ENCODE measurements at regions not wholly inside any gene's neighbourhood (a gene's known extent, or its start where the extent isn't known, plus 50 kb on each side); places are given as distances from the start of the nearest gene placed in this dataset.
"Not testable (repeated sequence)": the region's sequence is repeated elsewhere in the genome, so short reads cannot be mapped to it uniquely, and the experiment has no call there.

DNA sequence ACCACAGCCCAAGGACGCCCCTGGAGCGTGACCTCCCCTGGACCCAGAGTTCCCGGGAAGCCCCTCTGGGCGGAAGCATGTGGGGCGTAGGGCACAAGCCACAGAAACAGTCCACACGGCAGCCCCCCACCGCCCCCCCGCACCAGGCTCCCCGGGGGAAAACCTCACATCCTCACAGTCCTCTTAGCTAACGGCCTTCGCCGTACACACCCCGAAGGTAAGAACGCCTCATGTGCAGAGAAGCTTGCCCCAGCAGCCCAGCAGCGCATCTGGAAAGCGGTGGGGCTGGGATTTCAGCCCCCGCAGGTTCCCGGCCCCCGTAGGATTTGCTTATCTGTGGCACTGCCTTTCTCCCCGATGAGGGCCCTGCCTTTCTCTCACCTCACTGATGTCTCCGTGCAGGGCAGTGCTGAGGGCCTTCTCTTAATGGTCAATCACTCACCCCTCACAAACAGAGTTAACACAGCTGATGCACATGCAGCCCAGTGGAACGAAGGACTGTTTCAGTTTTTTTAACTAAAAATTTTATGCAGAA, 309.2 kb downstream of the BRD1 start:
- no peak for DNase-seq

DNA sequence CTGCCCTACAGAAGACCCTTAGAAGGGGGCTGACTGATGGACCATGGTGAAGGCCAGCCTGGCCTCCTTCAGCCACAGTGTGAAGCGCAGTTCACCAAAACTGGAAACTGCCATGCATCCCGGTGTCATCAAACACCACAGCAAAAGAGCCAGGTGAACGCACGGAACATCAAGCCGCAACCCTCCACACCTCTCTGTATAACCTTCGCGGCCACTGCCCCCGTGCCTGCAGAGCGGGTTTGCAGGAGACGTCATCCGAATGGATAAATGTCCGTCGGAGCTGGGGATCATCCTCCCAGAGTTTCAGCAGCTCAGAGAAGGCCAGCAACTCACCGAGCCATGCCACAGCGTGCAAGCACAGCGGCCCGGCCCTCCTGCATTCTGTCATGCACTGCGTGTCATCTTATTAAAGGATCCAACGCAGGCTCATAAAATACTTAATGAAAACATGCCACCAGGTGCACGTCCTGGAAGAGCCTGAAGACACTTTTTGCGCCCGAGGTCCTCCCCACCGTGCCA, 309.9 kb downstream of the BRD1 start:
- no peak for DNase-seq

DNA sequence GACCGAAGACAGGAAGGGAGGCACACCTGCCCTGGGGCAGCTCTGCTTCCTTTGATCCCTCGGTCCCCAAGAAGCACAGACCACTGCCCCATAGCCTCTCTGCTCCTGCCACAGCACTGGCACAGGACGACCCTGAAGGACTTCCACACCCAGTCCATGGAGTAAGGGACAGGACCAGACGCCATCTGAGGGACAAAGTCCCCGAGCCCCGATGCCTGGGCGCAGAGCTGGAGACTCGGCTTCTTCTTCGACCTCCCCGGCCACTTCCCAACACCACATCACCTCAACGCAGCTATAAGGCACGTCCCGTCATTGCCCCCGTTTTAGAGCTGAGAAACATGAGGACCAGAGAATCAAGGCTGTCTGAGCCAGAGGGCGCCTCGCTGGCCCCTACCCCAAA, 310.5 kb downstream of the BRD1 start:
- no peak for DNase-seq

DNA sequence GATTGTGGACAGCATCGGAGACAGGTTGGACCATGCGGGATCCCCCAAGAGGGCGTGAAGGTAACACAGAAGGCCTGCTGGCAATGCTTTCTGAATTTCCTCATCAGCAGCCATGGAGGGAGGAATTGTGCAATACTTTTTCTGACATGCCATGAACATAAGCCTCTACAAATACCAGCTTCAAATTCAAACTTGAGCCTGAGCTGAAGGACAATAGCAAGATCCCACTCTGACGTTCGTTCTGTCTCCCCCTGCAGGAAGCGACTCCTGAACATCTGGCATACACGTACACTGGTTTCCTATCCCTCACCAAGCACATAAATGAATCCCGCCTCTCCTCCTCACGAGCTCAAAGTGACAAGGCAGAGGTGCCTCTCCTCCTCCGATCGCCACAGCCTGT, 312.2 kb downstream of the BRD1 start:
- DNase-seq = no peak

DNA sequence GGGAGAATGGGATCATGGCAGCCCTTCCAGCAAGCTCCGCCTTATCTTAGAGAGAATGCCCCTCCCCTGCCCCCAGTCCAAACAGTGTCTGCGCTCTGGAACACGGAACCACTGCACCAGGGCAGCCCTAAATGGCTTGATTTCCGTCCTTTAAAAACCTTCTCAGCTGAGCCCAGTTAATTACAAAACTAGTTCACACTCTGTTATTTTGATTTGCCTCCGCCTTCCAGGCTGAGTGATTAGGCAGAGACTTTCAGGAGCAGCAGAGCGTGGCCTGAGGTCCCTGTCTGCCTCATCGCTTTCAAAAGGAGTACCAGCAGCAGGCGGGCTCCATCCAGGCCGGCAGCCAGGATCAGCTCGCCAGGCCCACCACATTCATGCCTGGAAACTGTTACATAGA, 313.0 kb downstream of the BRD1 start:
- no peak for DNase-seq

DNA sequence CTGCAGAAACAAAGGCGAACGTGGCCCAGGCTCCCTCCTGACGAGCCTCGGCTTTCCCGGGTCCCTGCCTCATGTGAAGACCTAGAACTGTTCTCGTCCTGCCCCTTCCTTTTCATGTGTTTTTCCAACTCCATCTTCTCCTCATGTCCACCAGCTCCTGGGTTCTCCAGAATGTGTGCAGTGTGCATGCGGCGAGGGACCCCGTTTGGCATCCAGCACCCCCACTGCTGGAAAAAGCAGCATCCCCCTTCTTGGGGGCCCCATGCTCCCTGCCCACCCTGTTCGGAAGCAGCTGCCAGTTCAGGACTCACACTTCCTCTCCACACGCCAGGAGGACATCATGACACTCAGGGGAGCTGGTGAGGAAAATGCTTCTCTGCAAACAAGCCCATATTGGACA, 313.5 kb downstream of the BRD1 start:
- DNase-seq = no peak

DNA sequence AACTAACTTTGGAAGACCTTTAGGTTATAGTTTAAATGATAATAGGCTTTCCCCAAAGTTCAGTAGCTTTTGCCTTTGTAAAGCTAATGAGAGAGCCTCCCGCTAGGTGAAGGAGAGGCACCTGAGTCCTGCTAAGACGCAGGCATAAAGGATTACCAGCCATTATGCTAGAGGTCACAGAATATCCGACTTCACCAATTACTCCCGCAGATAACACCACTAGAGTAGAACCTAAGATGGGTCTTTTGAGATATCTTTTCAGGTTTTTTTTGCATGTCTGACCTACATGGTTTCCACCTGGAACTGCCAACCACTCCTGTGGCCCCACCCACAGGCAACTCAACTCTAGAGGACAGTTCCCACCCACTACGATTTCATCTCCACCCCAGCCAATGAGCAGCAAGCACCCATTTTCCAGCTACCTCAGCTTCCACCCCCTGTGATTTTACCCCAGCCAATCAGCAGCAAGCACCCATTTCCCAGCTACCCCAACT, 314.3 kb downstream of the BRD1 start:
- DNase-seq = no peak

DNA sequence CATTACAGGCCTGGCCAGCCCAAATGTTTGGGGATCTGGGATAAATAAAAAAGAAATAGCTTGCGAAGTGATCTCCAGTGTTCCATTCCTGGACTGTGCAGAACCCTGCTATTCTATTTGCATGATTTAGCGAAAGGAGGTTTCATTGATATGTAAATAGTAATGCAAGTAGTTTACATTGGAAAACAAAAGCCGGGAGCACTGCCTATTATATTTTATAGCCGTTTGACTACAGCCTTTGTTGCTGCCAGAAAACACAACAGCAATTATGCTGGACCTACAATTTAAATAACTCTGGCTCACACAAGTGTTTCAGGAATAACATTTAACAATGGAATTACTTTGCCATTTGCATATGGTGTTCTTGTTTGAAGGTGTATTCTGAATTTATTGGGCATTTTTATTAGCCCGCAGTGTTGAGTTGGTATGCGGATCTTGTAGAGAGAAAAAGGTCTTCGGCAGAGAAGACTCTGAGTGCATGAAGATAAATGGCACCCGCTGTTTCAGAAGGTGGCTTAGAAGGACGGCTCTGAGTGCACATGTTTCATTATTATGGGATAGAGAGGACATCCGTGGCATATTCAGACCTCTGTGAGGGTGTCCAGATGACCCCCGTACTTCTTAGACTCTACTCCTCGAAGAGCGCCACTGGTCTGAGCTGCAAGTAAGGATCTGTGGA, 315.0 kb downstream of the BRD1 start:
- DNase-seq = no peak

DNA sequence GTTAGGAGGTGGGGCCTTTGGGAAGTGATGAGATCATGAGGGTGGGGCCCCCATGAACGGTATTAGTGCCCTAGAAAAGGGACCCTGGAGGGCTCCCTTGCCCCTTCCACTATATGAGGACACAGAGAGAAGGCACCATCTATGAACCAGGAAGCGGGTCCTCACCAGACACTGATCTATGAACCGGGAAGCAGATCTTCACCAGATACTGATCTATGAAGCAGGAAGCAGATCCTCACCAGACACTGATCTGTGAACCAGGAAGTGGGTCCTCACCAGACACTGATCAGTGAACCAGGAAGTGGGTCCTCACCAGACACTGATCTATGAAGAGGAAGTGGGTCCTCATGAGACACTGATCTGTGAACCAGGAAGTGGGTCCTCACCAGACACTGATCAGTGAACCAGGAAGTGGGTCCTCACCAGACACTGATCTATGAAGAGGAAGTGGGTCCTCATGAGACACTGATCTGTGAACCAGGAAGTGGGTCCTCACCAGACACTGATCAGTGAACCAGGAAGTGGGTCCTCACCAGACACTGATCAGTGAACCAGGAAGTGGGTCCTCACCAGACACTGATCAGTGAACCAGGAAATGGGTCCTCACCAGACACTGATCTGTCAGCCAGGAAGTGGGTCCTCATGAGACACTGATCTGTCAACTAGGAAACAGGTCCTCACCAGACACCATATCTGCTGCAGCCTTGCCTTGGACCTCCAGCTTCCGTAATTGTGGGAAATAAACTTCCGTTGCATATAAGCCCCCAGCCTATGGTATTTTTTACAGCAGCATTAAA, 316.1 kb downstream of the BRD1 start:
- DNase-seq = not testable (repeated sequence)

DNA sequence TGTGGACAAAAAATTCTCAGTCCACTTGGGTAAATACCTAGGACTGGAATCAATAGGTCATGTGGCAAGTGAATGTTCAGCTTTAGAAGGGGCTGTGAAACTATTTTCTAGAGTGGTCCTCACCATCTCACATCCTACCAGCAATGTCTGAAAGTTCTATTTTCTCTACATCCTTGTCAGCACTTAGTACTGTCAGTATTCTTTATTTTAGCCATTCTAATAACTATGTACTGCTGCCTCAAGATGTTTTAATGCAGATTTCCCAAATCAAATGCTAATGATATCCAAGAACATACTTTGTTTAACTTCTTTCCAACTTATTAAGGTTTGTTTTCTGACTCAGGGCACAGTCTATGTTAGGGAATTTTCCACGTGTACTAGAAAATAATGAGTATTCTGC, 317.0 kb downstream of the BRD1 start:
- DNase-seq = no peak

DNA sequence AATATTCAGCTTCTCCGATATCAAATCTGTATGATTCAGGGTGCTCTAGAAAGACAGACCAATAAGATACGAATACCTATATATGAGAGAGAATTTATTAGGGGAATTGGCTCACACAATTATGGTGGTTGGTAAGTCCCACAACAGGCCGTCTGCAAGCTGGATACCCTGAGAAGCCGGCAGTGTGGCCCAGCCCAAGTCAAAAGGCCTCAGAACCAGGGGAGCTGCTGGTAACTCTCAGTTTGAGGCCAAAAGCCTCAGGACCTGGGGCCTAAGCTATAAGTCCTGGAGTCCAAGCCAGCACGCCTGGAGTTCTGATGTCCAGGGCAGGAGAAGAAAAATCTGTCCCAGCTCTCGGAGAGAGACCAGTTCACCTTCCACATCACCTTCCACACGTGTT, 318.7 kb downstream of the BRD1 start:
- no peak for DNase-seq

DNA sequence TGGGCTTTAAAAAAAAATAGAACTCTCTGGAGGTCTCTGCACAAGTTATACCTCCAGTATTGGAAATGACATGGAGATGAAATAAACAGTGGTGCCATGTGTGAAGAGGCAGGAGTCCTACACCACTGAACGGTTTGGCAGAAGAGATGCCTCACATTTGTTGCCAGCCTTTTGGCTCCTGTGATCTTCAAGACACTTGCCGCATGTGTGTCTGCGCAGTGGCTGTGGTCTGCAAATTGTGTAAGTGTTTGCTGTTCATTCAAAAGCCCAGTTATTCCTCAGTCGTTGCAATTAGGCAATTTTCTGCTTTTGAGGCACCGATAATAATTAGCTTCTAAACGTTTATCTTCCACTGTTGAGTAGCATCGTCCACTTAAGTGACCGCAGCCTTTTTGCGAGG, 319.1 kb downstream of the BRD1 start:
- DNase-seq = no peak

DNA sequence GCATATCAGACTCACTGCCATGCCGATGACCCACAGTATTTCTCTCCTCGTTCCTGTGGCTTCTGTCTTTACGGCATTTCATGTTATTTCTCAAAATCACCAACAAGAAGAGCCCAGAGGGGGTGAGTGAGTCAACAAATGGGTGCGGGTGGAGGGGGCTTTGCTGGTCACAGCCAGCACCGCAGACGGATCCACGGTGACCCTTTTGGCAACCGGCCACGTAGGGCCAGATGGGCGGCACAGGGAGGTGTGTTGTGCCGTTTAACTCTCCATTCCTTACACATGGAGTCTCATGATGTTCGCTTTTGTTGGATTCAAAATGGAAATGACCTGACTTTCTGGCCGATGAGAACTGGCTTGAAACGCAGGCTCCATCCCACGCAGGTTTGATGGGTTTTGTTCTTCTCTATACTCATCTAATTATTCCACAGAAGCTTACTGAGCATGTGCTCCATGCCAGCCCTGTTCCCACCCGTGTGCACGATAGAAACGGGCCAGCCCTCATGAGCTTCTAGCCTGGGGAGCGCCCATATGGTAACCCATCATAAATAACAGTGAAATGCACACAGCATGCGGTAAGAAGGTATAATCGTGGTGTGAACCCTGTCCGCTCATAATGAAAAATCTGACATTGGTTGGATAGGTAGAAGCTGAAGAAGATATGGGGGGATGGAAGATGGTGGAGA, 319.9 kb downstream of the BRD1 start:
- no peak for DNase-seq

DNA sequence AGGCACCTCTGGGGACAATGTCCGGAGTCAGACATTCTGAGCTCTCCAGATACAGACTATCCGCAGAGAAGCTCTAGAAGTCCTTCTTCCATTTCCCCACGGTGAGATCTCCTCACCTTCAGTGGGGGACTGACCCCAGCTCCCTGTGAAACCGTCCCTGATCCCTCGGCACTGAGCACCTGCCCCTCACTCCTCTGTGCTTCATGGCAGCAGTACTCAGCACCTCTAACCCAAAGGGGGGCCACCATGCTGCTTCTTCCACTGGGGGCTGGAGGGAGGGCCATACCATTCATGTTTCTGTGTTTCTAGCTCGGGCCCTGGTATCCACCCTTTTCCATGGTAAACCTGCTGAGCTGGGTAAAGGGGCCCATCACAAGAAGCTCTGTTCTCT, 321.7 kb downstream of the BRD1 start:
- no peak for DNase-seq

DNA sequence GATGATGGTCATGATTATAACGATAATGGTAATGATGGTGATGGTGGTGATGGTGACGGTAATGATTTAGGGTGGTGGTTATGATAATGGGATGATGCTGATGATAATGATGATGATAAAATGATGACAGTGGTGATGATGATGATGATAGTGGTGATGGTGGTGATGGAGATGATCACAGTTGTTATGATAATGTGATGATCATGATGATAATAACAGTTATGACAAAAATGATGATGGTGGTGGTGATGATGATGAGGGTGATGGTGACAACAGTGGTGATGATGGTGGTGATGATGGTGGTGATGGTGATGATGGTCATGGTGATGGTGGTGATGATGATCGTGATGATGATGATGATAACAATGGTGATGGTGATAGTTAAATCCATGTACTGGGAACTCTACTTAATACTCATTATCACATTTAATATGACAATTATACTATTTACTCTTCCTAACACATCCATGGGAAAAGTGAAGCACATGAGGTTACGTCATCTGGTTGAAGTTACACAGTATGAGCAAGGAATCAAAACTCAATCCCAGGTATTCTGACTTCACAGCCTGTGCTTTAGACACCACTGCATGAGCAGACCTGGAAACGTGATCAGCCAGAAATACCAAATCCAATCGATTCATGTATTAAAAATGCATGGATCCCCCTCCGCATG, 322.2 kb downstream of the BRD1 start:
- DNase-seq = no peak

DNA sequence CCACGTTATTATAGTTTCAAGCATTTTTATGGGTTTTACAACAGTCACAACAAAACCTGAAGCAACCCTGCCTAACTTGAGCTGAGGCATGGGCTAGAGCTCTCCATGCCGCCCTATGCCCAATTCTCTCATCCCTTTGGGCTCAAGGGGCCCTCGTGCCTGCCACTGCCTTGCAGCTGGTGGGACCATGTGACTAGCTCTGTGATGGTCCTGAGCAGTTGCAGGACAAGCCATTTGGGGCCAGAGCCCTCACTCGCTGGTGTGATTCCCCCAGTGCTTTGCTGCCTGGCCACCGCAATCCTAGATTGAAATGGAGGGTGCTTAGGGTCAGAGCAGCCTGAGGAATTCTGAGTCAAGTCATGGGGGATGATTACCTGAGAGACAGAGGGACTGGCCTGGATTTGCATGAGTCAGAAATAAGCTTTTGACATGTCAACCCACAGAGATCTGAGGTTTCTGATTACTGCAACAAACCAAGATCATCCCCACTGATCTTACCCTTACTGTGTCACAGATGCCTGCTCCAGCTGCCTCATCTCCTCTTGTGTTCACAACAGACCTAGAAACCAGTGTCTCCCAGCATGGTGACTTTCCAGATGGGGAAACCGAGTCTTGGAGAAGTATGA, 323.7 kb downstream of the BRD1 start:
- no peak for DNase-seq

DNA sequence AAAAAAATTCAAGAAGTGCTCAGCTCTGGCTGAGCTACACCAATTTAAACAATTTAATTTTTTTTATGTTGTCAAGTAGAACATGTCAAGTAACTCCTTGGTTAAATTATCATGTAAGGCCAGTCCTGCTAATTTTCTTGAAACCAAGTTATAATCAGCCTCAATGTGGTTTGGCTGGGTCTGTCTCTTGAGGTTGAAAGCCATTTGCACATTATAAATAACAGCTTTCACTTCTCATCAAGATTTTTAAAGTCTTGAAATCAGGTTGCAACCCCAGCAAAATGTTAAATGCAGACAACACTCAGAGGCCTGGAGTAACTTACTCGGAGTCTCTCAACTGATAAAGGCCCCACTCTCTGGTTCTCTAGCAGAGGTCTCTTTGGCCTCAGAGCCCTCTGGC, 324.4 kb downstream of the BRD1 start:
- no peak for DNase-seq

DNA sequence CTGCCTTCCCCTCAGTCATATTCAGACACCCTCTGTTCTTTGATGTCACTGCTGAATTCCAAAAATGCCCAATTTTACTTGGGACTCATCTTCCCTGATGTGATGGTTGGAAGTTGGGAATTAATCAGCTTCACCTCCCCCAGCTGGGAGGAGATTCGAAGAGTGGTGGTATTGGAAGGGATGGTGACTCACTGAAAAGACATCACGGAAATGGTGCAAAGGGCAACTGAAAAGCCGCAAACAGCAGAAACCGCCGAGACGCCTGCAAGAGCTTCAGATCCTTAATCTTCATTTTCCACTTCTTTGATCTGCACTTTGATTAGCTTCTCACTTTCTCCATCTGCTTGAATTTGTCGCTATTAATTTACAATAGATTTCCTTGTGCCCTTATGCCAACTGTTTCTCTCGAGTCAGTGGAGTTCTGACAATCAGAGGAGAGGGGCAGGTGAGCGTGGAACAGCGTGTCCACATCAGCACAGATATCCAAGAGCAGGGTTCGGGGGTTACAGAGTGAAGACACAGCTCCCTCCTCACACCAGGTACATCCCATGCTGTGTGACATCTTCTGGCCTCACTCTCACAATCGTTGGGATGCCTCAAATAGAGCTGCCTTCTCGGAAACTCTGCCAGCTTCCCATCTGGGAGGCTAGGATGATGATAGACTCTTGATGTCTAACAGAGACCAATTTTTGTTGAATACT, 325.4 kb downstream of the BRD1 start:
- DNase-seq = peak; percentile 22

DNA sequence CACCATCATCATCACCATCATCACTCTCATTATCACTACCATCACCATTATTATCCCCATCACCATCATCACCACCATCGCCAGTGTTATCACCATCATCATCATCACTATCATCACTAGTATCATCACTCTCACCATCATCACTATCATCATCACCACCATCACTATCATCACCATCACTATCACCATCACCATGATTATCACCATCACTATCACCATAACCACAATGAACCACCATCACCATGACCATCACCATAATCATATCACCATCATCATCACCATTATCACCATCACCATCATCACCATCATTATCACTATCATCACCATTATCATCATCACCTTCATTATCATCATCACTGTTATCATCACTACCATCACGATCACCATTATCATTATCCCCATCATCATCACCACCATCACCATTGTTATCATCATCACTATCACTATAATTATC, 326.7 kb downstream of the BRD1 start:
- DNase-seq = no peak

DNA sequence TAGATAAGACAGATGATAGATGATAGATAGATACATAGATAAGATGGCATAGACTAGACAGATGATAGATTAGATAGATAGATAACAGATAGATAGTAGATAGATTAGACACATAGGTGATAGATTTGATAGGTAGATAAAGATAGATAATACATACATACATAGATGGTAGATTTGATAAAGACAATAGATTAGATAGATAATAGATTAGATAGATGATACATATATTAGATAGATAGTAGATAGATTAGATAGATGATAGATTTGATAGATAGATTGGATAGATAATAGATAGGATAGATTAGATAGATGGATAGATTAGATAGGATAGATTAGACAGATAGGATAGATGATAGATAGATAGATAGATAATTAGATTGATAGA, 327.6 kb downstream of the BRD1 start:
- DNase-seq = no peak

DNA sequence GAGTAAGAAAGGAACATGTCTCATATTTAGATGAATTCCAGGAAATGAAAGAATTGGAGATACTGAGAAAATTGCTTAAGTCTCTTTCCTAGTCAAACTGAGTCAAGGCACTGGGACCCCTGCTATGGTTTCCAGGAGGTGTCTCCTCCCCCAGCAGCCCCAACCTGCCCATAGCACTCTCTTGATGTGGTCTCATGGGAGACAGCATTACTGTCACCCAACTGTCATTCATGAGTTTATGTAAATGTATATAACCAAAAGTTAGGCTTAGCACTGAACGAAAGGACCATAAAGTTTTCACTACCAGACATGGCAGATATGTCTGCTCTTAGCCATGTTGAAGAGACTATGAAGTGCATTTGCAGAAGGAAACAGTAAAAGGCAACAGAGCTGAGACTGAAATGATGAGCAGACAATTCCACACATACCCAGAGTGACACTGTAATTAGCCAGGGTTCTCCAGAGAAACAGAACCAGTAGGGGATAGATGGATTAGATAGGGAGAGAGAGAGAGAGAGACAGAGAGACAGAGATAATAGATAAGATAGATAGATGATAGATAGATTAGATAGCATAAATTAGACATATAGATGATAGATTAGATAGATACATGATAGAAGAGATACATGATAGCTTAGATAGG, 328.1 kb downstream of the BRD1 start:
- DNase-seq = no peak
